NCI-H2171 (cell line): ENCODE measurements at regions not wholly inside any gene's neighbourhood (a gene's known extent, or its start where the extent isn't known, plus 50 kb on each side); places are given as distances from the start of the nearest gene placed in this dataset.

Source experiments
- DNase-seq: peaks from one replicate; lab custom pipeline; 2025; lab: John Stamatoyannopoulos, UW

DNA sequence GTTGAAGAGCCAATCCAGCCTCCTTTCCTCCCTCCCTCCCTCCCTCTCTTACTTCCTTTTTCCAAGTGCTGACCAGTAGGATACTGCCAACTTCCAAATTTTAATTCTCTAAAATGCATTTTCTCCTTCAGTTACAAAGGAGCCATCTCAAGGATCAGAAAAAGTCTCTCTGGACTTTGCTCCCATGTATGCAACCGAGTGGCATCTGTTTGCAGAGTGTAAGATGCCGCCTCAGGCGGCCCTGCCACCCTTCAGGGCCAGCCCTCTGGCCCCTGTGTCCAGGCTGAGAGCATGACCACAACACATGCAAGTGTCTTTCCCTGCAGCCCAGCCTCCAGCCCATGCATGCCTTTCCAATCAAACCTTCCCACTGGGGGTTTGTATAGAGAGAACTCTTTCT, 205.3 kb upstream of the RAB4A start:
- no peak for DNase-seq

- DNase-seq = no peak
Measured at GRCh38 chr1:229066591-229066990, 204.3 kb upstream of the RAB4A start.

DNA sequence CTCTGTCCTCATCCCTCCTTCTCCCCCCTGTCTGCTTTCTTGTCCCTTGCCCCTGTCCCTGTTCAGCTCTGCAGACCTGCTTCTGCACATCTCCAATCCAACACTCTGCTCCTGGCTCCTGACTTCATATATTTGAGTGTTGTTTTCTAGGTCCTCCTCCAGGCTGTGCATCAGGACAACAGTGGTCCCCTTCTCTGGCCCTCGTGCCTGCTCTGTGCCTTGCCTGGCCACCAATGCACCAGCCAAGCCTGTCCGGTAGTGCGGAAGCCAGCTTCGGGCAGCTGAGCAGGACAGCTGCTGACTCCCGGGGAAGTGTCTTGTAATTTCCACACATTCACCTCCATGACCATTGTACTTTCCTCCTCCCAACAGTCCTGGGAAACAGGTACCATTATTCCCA, 203.4 kb upstream of the RAB4A start:
- no peak for DNase-seq

DNA sequence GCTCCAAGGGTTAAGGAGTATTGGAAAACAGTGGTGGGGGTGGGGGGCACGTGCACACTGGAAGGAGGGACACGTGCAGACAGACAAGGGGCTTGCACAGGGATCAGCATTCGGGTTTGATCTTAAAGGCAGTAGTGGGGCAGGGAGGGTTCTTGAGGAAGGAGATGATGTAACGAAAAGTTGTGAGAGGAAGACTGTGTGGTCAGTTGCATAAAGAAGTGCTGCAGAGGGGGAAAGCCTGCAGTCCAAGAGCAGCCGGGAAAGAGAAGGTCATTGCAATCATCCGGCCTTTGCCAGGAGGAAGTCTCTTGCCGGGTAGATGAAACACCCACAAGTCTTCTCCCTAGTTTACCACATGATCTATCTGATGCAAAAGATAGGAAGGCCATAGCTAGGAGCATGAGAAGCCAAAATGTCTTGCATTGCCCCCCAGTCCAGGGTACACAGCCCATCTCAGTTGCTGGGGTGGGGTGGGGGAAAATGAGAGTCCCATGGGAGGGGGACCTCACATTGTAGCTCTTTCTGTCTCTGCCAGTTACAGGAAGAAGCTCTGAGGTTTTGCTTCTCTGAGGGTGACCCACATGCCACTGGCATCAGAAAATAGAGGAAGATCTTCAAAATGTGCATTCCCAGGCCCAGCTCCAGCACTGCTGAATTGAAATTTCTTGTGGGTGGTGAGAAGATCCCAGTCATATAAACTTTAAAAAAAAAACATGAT, 202.5 kb upstream of the RAB4A start:
- DNase-seq = no peak

DNA sequence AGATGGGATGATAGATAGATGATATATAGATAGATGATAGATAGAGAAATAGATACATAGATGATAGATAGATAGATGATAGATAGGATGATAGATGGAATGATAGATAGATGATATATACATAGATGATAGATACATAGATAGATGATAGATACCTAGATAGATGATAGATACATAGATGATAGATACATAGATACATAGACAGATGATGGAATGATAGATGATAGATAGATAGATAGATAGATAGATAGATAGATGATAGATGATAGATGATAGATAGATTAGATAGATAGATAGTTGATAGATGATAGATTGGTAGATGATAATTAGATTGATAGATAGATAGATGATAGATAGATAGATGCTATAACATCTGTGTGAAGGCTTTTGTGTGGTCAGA, 201.7 kb upstream of the RAB4A start:
- DNase-seq = no peak

DNA sequence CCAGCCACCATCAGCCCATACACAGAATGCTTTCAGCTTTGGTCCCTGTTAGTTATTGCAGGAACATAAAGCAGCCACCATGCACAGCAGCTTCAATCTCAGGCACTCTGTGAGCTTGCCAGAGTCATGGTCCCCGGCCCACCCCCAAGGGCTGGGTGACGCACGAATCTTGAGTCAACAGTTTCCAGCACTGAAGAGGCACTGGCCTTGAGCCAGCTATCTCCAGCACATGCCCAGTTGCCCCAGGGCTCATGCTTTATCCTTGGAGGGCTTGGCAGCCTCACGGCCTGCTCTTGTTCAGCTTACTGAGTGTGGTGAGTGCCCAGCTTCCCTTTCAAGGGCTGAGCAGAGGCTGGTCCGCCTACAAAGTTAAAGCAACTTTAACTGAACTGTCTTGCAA, 200.7 kb upstream of the RAB4A start:
- no peak for DNase-seq

DNA sequence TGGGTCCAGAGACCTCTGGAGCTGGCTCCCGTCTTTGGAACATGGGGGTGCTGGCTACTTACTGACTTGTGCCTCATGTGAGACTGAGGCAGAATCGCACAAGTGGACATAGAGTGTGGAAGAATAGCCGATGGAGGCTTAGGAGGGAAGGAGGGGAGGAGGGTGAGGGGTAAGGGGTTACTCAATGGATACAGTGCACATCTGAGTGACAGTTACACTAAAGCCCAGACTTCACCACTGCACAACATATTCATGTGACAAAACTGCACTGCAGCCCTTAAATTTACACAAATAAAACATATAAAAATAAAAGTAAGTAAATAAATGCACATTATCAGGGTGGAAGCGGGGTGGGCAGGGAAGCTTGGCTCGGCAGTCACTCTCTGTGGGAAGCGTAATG, 197.7 kb upstream of the RAB4A start:
- DNase-seq = no peak

DNA sequence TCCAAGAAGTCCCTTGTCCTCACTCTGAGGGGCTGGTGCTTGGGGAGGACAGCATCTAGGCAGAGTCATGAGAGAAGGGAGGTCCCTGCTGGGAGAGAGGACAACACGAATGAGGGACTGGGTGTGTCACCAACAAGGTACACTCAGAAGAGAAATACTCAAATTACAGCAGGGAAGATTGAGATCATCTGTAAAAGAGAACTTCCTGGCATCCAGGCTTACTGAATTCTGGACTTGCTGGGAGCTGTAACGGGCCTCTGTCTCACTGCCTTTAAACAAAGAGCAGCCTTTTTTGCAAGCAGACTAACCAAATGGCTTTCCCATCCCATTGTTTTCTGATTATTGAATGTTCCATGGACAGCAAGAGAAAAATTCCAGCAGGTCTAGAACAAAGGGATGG, 195.7 kb upstream of the RAB4A start:
- DNase-seq = no peak

- no peak for DNase-seq
Measured at GRCh38 chr1:229075716-229076115, 195.2 kb upstream of the RAB4A start.

DNA sequence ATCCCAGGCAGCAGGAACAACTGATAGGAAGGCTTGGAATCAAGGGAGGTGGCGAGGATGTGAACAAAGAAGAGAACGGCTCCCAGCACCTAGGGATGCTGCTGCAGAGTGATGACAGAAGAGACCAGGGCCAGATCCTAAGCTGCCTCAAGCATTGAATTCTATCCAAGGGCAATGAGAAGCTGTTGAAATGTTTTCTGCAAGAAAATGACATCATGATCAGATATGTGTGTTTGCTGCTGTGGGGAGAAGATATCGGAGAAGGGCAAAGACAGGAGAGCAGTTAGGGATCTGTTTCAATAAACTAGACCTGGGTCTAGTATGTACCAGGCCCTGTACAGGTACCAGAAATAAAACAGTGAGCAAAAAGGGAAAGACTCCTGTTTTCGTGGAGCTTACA, 194.7 kb upstream of the RAB4A start:
- no peak for DNase-seq

DNA sequence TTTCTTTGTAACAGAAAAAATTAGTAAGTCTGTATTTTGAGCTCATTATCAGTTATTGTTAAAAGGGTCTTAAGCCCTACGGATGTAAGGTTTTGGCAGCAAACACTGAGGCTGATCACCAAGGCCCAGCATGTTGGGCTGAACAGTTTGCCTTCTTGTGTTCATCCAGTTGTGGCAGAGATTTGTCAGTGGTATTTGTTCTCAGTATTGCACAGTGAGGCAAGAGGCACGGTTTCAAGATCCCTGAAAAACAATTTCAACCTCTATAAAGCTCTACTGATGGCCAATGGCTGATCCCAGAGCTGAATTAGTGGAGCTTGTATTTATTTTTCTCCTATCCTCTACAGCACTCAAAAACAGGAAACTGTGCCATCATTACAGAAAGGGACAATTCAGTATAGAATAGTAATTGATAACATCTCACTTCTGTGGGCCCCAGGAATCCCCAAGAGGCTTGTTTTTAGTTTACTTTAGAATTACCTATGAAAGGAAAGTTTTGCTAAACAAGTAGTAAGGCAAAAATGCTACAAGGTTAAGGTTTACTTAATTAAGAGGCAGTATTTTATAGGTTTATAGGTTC, 191.8 kb upstream of the RAB4A start:
- DNase-seq = no peak

GRCh38 chr1:229080361-229080760, 190.6 kb upstream of the RAB4A start:
- no peak for DNase-seq

- DNase-seq = no peak
Measured at GRCh38 chr1:229085291-229085690, 185.6 kb upstream of the RAB4A start.

DNA sequence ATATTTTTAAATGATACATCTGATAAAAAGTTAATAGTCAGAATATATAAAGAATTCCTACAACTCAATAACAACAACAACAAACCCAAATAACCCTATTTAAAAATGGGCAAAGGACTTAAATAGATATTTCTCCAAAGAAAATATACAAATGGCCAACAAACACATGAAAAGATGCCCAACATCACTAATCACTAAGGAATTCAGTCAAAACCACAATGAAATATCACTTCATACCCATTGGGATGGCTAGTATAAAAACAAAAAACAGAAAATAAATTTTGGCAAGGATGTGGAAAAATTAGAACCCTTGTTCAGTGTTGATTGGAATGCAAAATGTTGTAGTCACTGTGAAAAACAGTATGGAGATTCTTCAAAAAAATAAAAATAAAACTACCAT, 184.8 kb upstream of the RAB4A start:
- DNase-seq = no peak

- DNase-seq = no peak
Measured at GRCh38 chr1:229086686-229087085, 184.2 kb upstream of the RAB4A start.

DNA sequence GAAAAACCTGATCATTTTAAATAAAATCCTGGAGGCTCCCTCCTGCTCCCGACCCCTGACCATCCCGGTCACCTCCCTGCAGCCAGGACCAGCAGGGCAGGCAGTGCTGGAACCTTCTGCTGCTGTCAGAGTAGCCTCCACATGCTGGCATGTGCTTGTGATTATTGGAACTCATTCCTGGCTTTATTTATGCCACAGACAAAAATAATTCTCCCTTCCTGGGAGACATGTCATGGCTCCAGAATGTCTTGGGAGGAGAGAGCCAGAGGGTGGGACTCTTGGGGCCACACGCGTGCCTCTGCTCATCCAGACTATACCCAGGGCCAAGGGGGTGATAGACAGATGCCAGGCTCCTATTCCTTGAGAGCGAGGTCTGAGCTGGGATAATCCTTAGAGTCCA, 183.6 kb upstream of the RAB4A start:
- no peak for DNase-seq

GRCh38 chr1:229087906-229088305, 183.0 kb upstream of the RAB4A start:
- no peak for DNase-seq

DNA sequence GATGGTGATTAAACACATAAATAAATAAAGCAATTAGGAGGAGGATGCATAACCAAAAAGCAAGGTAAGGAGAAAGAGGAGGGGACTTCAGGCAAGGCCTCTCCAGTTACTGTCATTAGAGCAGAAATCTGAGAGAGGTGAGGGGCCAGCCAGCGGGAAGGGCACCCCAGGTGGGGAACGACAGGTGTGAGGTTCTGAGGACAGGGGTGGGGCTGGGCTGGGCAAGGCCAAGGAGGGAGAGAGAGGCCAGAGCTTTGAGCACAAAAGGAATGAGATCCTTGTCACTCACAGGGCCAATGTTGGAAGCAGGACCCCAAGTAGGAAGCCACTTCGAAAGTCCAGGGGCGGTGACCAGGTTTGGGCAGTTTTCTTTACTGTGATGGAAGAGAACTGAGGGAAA, 182.2 kb upstream of the RAB4A start:
- DNase-seq = no peak

DNA sequence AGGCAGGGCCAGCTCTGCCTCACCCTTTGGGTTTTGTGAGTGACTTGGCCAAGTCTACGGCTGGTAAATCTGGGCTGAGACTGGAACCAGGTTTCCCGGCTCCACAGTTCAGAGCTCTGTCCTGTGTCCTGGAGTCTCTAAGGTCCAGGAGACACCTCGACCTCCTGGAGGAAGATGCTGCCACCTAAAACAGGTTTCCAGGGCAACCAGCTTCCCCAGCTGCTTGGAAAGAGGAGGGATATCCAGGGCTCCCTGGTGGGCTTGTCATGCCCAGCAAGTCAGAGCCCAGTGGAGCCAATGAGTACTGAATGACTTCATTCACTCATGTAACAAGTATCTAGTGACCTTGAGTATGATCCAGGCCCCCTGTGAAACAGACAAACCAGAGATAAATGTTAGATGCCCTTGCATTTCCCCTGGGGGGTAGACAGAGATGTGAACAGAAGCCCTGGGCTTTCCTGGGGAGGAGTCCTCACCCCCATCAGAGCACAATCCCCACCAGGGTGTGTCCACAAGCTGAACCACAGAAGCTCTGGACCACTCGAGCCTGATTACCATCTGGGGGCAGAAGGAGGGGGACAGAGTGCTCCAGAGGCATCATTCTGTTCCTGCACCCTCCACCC, 181.2 kb upstream of the RAB4A start:
- no peak for DNase-seq

GRCh38 chr1:229091721-229092136, 179.2 kb upstream of the RAB4A start:
- DNase-seq = no peak

- no peak for DNase-seq
Measured at GRCh38 chr1:229092377-229093237, 178.3 kb upstream of the RAB4A start.

DNA sequence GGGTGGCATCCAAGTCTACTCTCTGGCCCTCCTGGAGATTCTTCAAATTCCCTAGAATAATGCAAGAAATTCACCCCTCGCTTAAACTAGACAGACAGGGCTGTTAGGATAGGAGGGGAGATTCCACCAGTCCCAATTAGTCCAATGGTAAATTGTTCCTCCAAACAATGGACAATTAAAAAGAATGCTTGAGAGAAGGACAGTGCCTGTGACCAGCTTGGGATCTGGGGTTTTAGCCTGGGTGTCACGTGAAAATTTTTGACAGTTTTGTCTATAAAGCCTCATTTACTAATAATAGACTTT, 177.7 kb upstream of the RAB4A start:
- DNase-seq = no peak
